ENCODE measurements at regions not wholly inside any gene's neighbourhood (a gene's known extent, or its start where the extent isn't known, plus 50 kb on each side); places are given as distances from the start of the nearest gene placed in this dataset.
"Not testable (repeated sequence)": the region's sequence is repeated elsewhere in the genome, so short reads cannot be mapped to it uniquely, and the experiment has no call there.

- no peak for DNase-seq
Measured at GRCh38 chr18:30004965-30005364, 1037.6 kb downstream of the DSC3 start.

GRCh38 chr18:29982218-29982617 is 1060.3 kb downstream of the DSC3 start:
- DNase-seq: no peak

GRCh38 chr18:29979881-29980280 is 1062.7 kb downstream of the DSC3 start:
- DNase-seq: no peak

DNA sequence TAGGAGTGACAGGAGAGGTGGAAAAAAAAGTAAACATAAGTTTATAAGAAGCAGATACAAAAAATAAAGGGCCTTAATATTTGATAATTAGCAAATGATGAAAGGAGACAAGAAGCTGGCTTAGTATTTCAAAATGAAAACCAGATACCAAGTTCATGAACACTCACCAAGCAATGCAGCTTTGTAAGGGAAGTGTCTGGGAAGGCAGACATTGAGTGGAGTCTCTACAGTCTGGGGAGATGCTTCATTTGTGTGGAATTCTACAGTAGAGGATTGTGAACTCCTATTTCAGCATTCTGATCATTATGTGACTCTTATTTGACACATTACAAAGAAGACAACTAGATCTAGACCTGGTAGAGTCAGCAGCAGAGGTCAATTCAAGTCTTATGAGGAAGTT is 1072.7 kb downstream of the DSC3 start:
- no peak for DNase-seq

DNA sequence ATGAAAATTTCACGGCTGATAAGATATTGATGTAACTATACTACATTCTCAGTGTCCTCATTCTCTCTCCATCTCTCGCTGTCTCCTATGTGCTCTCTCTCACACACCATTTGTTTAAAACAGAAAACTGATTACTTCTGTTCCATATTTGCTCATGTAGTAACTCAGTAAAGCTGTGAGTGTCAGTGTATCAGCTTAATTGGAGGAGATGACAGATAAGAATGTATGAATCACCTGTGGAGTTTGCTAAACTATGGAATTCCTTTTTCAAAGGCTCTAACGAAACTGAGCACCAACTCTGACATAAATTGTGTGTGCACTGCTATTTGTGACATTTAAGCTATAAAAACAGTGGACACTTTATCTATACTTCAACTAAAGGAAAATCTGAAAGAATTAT is 1080.0 kb downstream of the DSC3 start:
- DNase-seq: no peak

- DNase-seq: no peak
Measured at GRCh38 chr18:29960539-29960938, 1082.0 kb downstream of the DSC3 start.

DNA sequence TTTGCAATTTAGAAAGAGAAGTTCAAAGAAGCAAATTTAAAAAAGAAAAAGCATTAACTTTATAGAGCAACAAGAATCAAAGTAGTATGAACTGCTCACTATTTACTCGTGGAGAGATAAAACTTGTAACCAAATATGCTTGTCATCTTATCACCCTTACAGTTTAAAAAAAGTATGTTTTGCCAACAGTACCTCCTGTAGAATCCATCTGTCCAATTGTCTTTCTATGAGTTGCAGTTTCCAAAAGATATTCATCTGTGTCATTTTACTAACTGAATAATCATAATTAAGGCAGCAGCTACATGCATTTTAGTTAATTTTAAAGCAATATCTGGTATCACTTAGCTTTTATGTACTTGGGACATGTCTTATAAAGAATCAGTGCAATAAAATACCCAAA is 1112.3 kb downstream of the DSC3 start:
- no peak for DNase-seq

- DNase-seq: no peak
Measured at GRCh38 chr18:29928081-29928480, 1114.5 kb downstream of the DSC3 start.

- DNase-seq: no peak
Measured at GRCh38 chr18:29925566-29925965, 1117.0 kb downstream of the DSC3 start.

DNA sequence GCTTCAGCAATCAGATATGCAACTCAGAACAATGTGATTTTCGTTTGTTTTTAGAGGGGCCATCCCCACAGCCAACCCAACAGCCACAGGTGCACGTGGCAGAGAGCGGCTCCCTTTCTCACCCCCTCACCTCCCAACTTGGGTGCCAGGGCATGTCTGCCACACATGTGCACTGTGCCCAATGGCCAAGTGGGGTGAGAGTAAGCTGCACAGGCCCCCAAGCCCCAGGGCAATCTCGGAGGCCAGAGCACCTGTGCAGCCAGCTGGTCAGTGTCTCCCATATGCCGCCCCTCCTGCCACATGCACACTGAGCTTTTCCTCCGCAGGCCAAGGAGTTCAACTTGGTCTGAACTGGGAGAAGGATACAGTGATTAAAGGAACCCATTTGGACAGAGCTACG is 1130.2 kb downstream of the DSC3 start:
- no peak for DNase-seq

GRCh38 chr18:29892960-29893558 is 1149.5 kb downstream of the DSC3 start:
- no peak for DNase-seq

- no peak for DNase-seq
Measured at GRCh38 chr18:29883114-29883513, 1159.4 kb downstream of the DSC3 start.

DNA sequence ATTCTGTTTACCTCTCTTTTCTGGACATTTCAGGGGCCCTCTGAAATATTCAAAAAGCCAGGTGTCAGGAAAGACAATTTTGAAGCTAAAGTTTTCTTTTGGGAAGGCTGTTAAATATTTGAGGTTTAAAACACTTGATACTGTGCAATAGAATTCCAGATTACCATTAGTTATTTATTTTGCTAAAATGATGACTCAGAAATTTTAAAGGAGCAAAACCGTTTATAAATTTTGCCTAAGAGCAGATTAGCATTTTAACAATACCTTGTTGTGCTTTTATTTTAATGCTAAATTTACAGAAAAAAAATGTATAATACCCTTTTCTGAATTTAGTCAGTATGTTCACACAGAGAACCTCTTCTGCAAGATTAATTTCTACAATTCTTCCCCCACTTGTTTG is 1159.9 kb downstream of the DSC3 start:
- DNase-seq: no peak

DNA sequence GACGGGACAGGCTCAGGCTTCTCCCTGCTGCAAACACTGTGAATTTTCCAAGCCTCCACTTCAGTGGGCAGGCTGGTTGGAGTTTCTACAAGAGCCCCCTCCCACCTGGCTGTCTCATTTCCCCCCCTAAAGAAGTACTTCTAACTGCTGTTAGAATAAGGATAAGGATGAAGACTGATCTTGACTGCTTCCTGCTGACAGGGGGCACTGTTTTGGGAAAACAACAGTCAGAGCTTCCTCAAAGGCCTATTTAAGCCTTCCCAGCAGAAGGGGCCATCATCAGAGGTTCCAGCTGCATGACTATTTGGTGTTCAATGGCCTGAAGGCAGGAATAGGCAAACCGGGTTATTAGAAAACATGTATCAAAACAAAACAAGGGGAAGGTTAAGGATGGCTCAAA is 1162.8 kb downstream of the DSC3 start:
- DNase-seq: no peak

- no peak for DNase-seq
Measured at GRCh38 chr18:29874519-29875098, 1167.9 kb downstream of the DSC3 start.

- DNase-seq: no peak
Measured at GRCh38 chr18:29873211-29873610, 1169.3 kb downstream of the DSC3 start.

GRCh38 chr18:29871246-29871645 is 1171.3 kb downstream of the DSC3 start:
- no peak for DNase-seq

DNA sequence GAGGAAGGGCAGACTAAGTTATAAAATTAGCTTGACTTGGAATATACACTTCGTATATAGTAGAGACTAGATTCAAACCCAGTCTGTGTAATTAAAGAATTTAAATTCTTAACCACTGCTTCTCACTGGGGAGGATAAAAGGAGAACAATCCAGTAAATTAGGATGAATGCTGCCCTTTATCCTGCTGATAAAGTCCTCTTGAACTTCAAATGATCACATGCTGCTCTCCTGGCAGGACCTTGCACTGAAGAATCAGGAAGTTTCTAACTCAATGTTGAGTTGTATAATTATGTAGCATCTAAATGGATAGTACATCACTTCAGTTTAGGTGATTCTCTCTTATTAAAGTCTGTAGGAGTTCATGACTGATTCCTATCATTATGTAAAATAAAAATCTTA is 1179.7 kb downstream of the DSC3 start:
- DNase-seq: no peak

- no peak for DNase-seq
Measured at GRCh38 chr18:29855637-29856036, 1186.9 kb downstream of the DSC3 start.

DNA sequence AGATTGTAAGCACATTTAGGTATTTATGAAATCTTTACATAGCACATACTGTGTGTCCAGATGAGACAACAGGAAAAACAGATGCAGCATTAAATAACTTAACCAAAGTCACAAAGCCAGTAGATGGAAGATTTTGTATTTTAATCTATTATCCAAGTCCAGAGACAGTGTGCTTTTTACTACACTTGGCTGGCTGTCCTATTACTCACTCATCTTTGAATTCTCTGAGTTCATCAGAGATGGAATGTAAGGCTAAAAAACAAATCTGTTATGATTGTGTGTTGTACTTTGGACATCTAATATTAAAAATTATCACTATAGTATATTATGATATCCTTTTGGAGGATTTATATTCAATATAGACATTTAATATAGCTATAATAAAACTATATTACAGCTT is 1189.4 kb downstream of the DSC3 start:
- no peak for DNase-seq

DNA sequence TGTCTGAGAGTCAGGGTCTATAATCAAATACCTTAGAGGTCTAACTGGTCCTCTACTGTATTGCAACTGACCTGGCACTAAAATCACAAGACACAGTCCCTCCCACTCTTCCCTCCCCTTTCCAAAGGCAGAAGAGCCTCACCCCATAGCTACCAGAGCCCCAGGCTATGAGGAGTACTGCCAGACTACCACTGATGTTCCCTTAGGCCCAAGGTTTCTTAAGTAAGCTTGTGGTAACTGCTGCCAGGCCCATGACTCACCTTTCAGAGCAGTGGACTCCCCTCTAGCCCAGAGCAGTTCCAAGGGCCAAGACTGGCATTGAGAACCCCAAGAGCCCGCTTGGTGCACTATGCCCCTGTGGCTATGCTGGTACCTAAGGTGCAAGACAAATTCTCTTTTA is 1193.4 kb downstream of the DSC3 start:
- no peak for DNase-seq

DNA sequence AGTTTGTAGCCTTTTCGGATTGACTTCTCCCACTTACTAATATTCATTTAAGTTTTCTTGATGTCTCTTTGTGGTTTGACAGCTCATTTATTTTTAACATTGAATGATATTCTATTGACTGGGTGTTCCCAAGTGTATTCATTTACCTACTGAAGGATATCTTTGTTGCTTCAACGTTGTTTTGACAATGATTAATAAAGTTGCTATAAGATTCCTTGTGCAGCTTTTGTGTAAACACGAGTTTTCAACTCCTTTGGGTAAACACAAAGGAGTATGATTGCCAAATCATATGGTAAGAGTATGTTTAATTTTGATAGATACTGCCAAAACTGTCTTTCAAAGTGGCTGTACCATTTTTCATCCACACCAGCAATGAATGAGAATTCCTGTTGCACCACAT is 1200.9 kb downstream of the DSC3 start:
- no peak for DNase-seq

GRCh38 chr18:29840089-29840488 is 1202.5 kb downstream of the DSC3 start:
- no peak for DNase-seq

DNA sequence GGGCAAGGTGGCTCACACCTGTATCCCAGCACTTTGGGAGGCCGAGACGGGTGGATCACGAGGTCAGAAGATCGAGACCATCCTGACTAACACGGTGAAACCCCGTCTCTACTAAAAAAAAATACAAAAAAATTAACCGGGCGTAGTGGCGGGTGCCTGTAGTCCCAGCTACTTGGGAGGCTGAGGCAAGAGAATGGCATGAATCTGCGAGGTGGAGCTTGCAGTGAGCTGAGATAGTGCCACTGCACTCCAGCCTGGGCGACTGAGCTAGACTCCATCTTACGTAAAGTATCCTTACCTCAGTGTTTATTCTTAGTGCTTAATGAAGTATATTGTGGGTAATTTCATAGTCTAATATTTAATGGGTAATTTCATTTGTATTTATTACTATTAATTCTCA is 1203.6 kb downstream of the DSC3 start:
- DNase-seq: not testable (repeated sequence)

DNA sequence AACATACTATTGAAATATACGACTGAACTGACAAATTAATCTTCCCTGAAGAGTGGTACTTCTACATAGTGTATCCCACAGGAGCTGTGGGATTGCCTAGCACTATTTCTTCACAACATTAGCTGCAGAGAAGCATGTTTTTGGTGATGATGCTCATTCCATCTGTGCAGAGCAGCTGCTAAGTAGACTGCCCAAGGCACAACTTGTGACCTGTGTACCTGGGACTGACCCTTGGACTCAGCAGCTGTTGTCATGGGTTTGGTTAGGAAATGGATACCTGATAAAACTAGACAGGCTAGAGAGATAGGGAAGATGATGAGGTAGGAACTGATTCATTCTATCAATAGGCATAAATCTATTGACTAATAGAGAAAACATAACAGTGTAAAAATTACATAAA is 1204.0 kb downstream of the DSC3 start:
- DNase-seq: no peak
